ENCODE measurements at regions not wholly inside any gene's neighbourhood (a gene's known extent, or its start where the extent isn't known, plus 50 kb on each side); places are given as distances from the start of the nearest gene placed in this dataset.
"Not testable (repeated sequence)": the region's sequence is repeated elsewhere in the genome, so short reads cannot be mapped to it uniquely, and the experiment has no call there.

- not testable (repeated sequence) for TF ChIP-seq CTCF (IDR thresholded peaks at IDR 0.05; ENCODE audit: insufficient read depth, low read depth, low read length); EZH2 (IDR thresholded peaks at IDR 0.05; ENCODE audit: insufficient read depth, low read length)
Measured at GRCh38 chr2:37735524-37735910, 64.1 kb upstream of the CDC42EP3 start.
